Gastroesophageal sphincter (tissue), 3 donors: ENCODE measurements at regions not wholly inside any gene's neighbourhood (a gene's known extent, or its start where the extent isn't known, plus 50 kb on each side); places are given as distances from the start of the nearest gene placed in this dataset.

Experiments used
- POLR2A ChIP-seq, 2 donors: fragments of 450-650 bp; IDR thresholded peaks; one replicate each; pipeline ENCODE4 v1.6.1; 2017; ENCODE audit warnings: antibody characterized with exemption in 2 of 2, mild to moderate bottlenecking in 2 of 2, moderate library complexity in 1 of 2
- TF ChIP-seq, protein P1 (sequence below), 4 experiments: fragments of 200-600 bp in 2 of 4; fragments of 450-650 bp in 2 of 4; sonication (generic) in 1 of 4; IDR thresholded peaks; one replicate each; pipeline ENCODE4 v1.5.1; 2017 to 2019; ENCODE audit warnings: antibody characterized with exemption in 4 of 4, mild to moderate bottlenecking in 2 of 4, moderate library complexity in 2 of 4

DNA sequence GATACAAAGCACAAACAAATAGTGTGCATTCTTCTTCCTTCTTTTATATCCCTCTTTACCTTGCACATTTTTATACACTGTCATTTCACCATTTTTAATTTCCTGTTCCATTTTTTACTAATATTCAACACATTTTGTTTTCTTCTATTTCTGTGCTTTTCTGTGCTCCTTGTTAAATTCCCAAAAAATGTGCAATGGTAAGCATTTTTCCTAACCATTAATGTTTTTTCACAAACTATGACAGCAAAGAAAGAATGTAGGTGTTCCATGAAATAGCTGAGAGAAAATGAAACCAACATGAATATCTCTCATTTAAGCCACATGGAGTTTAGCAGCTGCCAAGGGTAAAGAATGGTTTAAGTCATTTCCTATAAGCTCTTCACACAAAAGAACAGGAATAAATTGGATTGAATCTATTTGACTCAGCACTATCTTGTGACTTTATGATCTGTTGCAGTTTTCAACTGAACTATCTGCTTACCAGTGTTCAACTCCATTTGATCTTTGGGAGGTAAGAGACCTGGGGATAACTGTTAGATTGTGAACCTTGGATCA lies 145.7 kb upstream of the CDH19 start:
- TF ChIP-seq, protein P1, sequence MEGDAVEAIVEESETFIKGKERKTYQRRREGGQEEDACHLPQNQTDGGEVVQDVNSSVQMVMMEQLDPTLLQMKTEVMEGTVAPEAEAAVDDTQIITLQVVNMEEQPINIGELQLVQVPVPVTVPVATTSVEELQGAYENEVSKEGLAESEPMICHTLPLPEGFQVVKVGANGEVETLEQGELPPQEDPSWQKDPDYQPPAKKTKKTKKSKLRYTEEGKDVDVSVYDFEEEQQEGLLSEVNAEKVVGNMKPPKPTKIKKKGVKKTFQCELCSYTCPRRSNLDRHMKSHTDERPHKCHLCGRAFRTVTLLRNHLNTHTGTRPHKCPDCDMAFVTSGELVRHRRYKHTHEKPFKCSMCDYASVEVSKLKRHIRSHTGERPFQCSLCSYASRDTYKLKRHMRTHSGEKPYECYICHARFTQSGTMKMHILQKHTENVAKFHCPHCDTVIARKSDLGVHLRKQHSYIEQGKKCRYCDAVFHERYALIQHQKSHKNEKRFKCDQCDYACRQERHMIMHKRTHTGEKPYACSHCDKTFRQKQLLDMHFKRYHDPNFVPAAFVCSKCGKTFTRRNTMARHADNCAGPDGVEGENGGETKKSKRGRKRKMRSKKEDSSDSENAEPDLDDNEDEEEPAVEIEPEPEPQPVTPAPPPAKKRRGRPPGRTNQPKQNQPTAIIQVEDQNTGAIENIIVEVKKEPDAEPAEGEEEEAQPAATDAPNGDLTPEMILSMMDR (IDR thresholded peaks at IDR 0.05) = no peak
- TF ChIP-seq POLR2A (IDR thresholded peaks at IDR 0.05) = no peak
